Transverse colon (tissue), 3 donors: ENCODE measurements at regions not wholly inside any gene's neighbourhood (a gene's known extent, or its start where the extent isn't known, plus 50 kb on each side); places are given as distances from the start of the nearest gene placed in this dataset.

ENCODE experiments used
- CTCF ChIP-seq, 5 experiments: fragments of 200-600 bp in 3 of 5; fragments of 450-650 bp in 2 of 5; sonication (generic) in 3 of 5; IDR thresholded peaks; 1 replicate in 2 of 5; 2 replicates in 3 of 5; pipeline ENCODE4 v1.5.1; 2016 to 2017; ENCODE audit warnings: antibody characterized with exemption in 5 of 5, inconsistent platforms in 3 of 5, mild to moderate bottlenecking in 2 of 5, moderate library complexity in 1 of 5
- EP300 ChIP-seq: sonication (generic); formaldehyde crosslinking; IDR thresholded peaks from one replicate; pipeline ENCODE4 v1.6.1; 2017; ENCODE audit warnings: antibody characterized with exemption, low read depth
- POLR2A ChIP-seq: fragments of 450-650 bp; IDR thresholded peaks from one replicate; pipeline ENCODE4 v1.6.1; 2016; ENCODE audit warnings: antibody characterized with exemption, mild to moderate bottlenecking, moderate library complexity

GRCh38 chr13:77422724-77423123, 95.8 kb upstream of the MYCBP2 start:
- TF ChIP-seq CTCF (IDR thresholded peaks at IDR 0.05) (no peak), EP300 (no peak), POLR2A (no peak)
